Stomach (tissue), 4 donors: ENCODE measurements at regions not wholly inside any gene's neighbourhood (a gene's known extent, or its start where the extent isn't known, plus 50 kb on each side); places are given as distances from the start of the nearest gene placed in this dataset.

Experiments used
- EP300 ChIP-seq: sonication (generic); formaldehyde crosslinking; IDR thresholded peaks from one replicate; pipeline ENCODE4 v1.6.1; 2017; ENCODE audit warnings: antibody characterized with exemption
- POLR2A ChIP-seq, 4 donors: fragments of 450-650 bp; IDR thresholded peaks; one replicate each; pipeline ENCODE4 v1.6.1; 2016; ENCODE audit warnings: antibody characterized with exemption in 4 of 4, control low read depth in 2 of 4, mild to moderate bottlenecking in 1 of 4, moderate library complexity in 1 of 4
- TF ChIP-seq, protein P1 (sequence below), 7 experiments: fragments of 450-650 bp in 4 of 7; fragments of 200-600 bp in 3 of 7; sonication (generic) in 3 of 7; IDR thresholded peaks; one replicate each; pipeline ENCODE4 v1.5.1; 2016 to 2019; ENCODE audit warnings: antibody characterized with exemption in 7 of 7, control low read depth in 2 of 7, mild to moderate bottlenecking in 1 of 7

DNA sequence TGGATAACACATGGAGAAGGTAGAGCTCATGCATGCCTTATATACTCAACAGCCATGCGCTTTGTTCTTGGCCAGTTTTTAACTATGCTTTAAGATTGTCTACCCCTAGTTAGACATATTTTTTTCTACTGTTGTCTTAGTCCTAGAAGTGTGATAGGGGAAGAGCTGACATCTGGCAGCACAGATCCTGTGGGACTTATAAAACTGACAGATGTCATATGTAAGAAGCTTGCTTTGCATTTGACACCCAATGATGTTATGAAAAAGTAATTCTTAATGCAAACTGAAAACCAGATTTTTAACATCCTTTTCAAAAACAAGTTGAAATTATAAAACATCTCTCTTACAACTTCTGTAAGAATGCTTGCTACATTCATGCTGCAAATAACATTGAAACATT lies 715.9 kb upstream of the LRRN3 start:
- TF ChIP-seq, protein P1, sequence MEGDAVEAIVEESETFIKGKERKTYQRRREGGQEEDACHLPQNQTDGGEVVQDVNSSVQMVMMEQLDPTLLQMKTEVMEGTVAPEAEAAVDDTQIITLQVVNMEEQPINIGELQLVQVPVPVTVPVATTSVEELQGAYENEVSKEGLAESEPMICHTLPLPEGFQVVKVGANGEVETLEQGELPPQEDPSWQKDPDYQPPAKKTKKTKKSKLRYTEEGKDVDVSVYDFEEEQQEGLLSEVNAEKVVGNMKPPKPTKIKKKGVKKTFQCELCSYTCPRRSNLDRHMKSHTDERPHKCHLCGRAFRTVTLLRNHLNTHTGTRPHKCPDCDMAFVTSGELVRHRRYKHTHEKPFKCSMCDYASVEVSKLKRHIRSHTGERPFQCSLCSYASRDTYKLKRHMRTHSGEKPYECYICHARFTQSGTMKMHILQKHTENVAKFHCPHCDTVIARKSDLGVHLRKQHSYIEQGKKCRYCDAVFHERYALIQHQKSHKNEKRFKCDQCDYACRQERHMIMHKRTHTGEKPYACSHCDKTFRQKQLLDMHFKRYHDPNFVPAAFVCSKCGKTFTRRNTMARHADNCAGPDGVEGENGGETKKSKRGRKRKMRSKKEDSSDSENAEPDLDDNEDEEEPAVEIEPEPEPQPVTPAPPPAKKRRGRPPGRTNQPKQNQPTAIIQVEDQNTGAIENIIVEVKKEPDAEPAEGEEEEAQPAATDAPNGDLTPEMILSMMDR (IDR thresholded peaks at IDR 0.05): no peak
- TF ChIP-seq POLR2A (IDR thresholded peaks at IDR 0.05): no peak
- TF ChIP-seq EP300: no peak
